ENCODE measurements at regions not wholly inside any gene's neighbourhood (a gene's known extent, or its start where the extent isn't known, plus 50 kb on each side); places are given as distances from the start of the nearest gene placed in this dataset.

DNA sequence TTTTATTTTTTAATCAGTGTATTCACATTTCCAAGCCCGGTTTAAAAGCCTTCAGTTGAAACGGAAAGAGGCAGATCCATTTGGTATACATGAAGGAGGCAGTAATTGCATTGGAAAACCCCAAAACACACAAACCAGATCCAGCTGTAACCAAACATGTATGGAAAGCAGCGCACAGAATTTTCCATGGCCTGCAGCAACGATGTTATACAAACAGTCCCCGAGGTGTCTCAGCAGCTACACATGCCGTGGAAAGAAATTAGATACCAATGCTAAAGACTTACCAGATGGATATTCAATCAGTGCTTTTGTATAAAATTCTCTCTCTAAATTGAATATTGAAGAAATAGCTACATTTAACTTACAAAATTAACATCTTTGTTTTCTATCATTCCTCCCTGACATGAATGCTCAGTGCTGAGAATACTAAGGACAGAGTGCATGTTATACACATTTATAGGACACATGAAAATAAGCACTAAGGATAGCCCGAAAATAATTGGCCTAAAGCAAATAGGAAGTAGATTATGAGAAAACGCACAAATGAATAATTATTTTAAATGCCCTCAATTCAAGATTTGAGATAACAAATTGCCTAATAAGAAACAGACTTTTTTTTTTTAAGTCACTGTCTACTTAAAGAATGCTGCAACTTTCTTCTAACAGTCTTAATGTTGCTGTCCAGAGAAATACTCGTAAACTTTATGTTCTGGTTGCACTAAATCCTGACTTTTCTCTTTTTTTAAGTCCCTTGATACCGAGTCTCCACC lies 713.1 kb downstream of the HDGFL1 start:
- WGBS, result 88% methylated on average over 10 of the region's 10 CpGs
- Histone ChIP-seq H3K4me3 (no peak overlapping the region), H3K4me1 (no peaks in the 10 kb centered on the region), H3K36me3 (no peaks in the 10 kb centered on the region), H3K27ac (replicated peaks in 1 of 4) (no peak overlapping the region), H3K27me3 (no peaks in the 10 kb centered on the region), H3K9me3 (no peaks in the 10 kb centered on the region)
- DNase-seq (ENCODE audit: extremely low spot score), result no peak
- TF ChIP-seq EP300 (IDR thresholded peaks at IDR 0.05), result no peak
- intact Hi-C loops (cut with DNase I), result no loop called here

DNA sequence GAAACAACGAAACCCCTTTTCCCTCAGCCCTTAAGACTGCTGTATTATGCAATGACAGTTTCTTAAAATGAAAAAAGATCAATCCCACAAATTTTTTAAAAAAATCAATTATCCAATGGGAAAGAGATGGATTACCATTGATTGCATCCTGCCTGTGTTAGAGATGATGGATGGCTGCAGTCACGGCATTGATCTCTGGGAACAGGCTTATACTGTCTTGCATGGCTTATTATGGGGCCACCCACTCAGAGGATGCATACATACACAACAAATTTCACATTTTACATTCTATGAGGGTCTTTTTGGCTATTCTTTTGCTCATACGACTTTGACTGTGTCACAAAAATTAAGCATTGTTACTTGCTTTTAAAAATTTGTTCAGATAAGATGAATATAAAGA lies 724.3 kb downstream of the HDGFL1 start:
- intact Hi-C loops (cut with DNase I), result no loop called here
- 77% methylated on average over 3 of the region's 3 CpGs for WGBS
- Histone ChIP-seq H3K4me1 (no peaks in the 10 kb centered on the region), H3K27ac (replicated peaks in 1 of 4) (no peak overlapping the region), H3K27me3 (no peaks in the 10 kb centered on the region), H3K9me3 (no peaks in the 10 kb centered on the region), H3K4me3 (no peak overlapping the region), H3K36me3 (no peaks in the 10 kb centered on the region)
- TF ChIP-seq EP300 (IDR thresholded peaks at IDR 0.05) (no peak), POLR2A (IDR thresholded peaks at IDR 0.05; ENCODE audit: low read depth) (no peak), POLR2AphosphoS5 (IDR thresholded peaks at IDR 0.05) (no peak)
- TF ChIP-seq, protein P1, sequence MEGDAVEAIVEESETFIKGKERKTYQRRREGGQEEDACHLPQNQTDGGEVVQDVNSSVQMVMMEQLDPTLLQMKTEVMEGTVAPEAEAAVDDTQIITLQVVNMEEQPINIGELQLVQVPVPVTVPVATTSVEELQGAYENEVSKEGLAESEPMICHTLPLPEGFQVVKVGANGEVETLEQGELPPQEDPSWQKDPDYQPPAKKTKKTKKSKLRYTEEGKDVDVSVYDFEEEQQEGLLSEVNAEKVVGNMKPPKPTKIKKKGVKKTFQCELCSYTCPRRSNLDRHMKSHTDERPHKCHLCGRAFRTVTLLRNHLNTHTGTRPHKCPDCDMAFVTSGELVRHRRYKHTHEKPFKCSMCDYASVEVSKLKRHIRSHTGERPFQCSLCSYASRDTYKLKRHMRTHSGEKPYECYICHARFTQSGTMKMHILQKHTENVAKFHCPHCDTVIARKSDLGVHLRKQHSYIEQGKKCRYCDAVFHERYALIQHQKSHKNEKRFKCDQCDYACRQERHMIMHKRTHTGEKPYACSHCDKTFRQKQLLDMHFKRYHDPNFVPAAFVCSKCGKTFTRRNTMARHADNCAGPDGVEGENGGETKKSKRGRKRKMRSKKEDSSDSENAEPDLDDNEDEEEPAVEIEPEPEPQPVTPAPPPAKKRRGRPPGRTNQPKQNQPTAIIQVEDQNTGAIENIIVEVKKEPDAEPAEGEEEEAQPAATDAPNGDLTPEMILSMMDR (IDR thresholded peaks at IDR 0.05), result no peak
- no peak for DNase-seq (ENCODE audit: extremely low spot score)

- Histone ChIP-seq H3K9me3 (no peaks in the 10 kb centered on the region), H3K36me3 (no peaks in the 10 kb centered on the region), H3K4me1 (no peaks in the 10 kb centered on the region), H3K27ac (replicated peaks in 1 of 4) (no peak overlapping the region), H3K27me3 (no peaks in the 10 kb centered on the region), H3K4me3 (no peak overlapping the region)
- DNase-seq (ENCODE audit: extremely low spot score), result no peak
- TF ChIP-seq POLR2A (IDR thresholded peaks at IDR 0.05; ENCODE audit: low read depth) (no peak), POLR2AphosphoS5 (IDR thresholded peaks at IDR 0.05) (no peak), EP300 (IDR thresholded peaks at IDR 0.05) (no peak)
- TF ChIP-seq, protein P1 (IDR thresholded peaks at IDR 0.05), result no peak
- intact Hi-C loops (cut with DNase I), result no loop called here
Observed at GRCh38 chr6:23301556-23301955, 732.2 kb downstream of the HDGFL1 start.

DNA sequence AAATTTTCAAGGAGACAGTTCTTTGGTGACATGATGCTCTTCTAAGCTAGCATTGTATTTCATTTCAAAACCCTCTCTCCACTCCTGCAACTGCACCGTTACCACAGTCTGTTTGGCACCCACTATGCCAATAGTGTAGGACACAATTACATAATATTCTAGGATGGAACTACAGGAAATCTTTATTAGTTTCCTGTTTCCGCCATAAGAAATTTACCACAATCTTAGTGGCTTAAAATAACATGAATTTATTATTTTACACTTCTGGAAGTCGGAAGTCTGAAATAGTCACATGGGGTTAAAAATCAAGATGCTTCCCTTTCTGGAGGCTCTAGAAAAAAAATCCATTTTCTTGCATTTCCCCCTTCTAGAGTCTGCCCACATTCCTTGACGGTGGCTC lies 733.1 kb downstream of the HDGFL1 start:
- Histone ChIP-seq H3K27ac (replicated peaks in 1 of 4) (no peak overlapping the region), H3K4me1 (no peaks in the 10 kb centered on the region), H3K27me3 (no peaks in the 10 kb centered on the region), H3K4me3 (no peak overlapping the region), H3K9me3 (no peaks in the 10 kb centered on the region), H3K36me3 (no peaks in the 10 kb centered on the region)
- intact Hi-C loops (cut with DNase I), result no loop called here
- TF ChIP-seq EP300 (IDR thresholded peaks at IDR 0.05) (no peak), POLR2A (IDR thresholded peaks at IDR 0.05; ENCODE audit: low read depth) (no peak), POLR2AphosphoS5 (IDR thresholded peaks at IDR 0.05) (no peak)
- TF ChIP-seq, protein P1 (IDR thresholded peaks at IDR 0.05), result no peak
- DNase-seq (ENCODE audit: extremely low spot score), result no peak
- 74% methylated on average over 4 of the region's 4 CpGs for WGBS

DNA sequence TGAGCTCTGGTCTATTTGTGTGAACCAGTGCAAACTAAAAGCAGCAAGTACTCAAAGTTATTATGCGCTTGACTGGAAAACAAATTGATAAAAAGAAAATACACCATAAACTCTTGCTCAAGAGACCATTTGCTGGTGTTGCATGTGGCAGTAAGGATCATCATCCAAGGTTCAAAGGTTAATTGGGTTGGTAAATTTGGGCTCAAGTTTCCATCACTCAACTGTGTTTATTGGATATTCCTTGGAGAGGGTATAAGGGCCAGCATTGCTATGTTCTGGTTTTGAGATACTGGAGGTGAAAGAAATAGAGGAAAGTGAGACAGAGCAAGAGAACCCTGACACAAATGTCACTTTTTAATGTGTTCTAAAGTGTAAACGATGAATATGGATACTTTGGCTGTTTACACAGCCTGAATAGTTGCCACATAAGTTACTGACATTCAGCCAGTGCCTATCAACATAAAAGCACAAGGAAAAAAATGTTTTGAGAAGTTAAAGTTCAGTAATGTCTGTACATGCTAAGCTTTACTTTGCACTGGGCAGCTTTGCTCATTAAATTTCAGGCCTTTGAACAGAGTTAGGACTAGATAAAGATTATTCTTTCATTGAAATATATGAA lies 736.1 kb downstream of the HDGFL1 start:
- no peak for DNase-seq (ENCODE audit: extremely low spot score)
- H3K27me3 ChIP-seq, result no peaks in the 10 kb centered on the region
- H3K9me3 ChIP-seq, result no peaks in the 10 kb centered on the region
- no peaks in the 10 kb centered on the region for H3K36me3 ChIP-seq
- H3K27ac ChIP-seq (replicated peaks in 1 of 4), result no peak overlapping the region
- H3K4me1 ChIP-seq, result no peaks in the 10 kb centered on the region
- 83% methylated on average over 2 of the region's 2 CpGs for WGBS
- TF ChIP-seq POLR2AphosphoS5 (IDR thresholded peaks at IDR 0.05) (no peak), POLR2A (IDR thresholded peaks at IDR 0.05; ENCODE audit: low read depth) (no peak), EP300 (IDR thresholded peaks at IDR 0.05) (no peak)
- TF ChIP-seq, protein P1 (IDR thresholded peaks at IDR 0.05), result no peak
- H3K4me3 ChIP-seq, result no peak overlapping the region
- intact Hi-C loops (cut with DNase I), result no loop called here

All from esophagus muscularis mucosa (tissue), 4 donors.